Upper lobe of left lung (tissue), 4 donors: ENCODE measurements at regions not wholly inside any gene's neighbourhood (a gene's known extent, or its start where the extent isn't known, plus 50 kb on each side); places are given as distances from the start of the nearest gene placed in this dataset.

Source experiments
- POLR2A ChIP-seq, 4 donors: fragments of 450-650 bp; IDR thresholded peaks; one replicate each; pipeline ENCODE4 v1.5.1; 2016 to 2017; ENCODE audit warnings: antibody characterized with exemption in 4 of 4, mild to moderate bottlenecking in 2 of 4
- POLR2AphosphoS5 ChIP-seq, 2 donors: sonication (generic); formaldehyde crosslinking; IDR thresholded peaks; one replicate each; pipeline ENCODE4 v1.5.1; 2017; ENCODE audit warnings: antibody characterized with exemption in 2 of 2
- TF ChIP-seq, protein P1 (sequence below), 6 experiments: fragments of 450-650 bp in 4 of 6; fragments of 200-600 bp in 2 of 6; sonication (generic) in 2 of 6; IDR thresholded peaks; one replicate each; pipeline ENCODE4 v1.5.1; 2016 to 2019; ENCODE audit warnings: antibody characterized with exemption in 6 of 6

DNA sequence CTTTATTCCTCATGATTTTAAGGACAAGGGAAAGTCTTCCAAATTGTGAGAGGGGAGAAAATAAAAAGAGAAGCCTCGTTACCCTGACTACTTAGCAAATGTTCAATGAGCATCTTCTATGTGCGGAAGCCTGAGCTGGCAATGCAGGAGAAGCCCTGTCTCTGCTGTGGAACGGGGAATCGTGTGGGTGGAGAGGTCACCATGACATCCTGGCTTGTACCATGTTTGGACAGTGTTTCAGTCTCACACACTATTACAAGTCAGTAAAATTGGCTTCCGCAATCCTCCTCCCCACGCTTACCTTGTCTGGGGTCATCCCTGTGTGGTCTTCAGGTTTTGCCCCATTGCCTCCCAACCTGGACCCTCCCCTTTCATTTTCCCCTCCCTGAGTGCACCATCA, 65.0 kb upstream of the PPM1B start:
- TF ChIP-seq, protein P1, sequence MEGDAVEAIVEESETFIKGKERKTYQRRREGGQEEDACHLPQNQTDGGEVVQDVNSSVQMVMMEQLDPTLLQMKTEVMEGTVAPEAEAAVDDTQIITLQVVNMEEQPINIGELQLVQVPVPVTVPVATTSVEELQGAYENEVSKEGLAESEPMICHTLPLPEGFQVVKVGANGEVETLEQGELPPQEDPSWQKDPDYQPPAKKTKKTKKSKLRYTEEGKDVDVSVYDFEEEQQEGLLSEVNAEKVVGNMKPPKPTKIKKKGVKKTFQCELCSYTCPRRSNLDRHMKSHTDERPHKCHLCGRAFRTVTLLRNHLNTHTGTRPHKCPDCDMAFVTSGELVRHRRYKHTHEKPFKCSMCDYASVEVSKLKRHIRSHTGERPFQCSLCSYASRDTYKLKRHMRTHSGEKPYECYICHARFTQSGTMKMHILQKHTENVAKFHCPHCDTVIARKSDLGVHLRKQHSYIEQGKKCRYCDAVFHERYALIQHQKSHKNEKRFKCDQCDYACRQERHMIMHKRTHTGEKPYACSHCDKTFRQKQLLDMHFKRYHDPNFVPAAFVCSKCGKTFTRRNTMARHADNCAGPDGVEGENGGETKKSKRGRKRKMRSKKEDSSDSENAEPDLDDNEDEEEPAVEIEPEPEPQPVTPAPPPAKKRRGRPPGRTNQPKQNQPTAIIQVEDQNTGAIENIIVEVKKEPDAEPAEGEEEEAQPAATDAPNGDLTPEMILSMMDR (IDR thresholded peaks at IDR 0.05), result no peak
- no peak for TF ChIP-seq POLR2AphosphoS5 (IDR thresholded peaks at IDR 0.05)
- TF ChIP-seq POLR2A (IDR thresholded peaks at IDR 0.05), result no peak
